Fibroblast of lung (primary cell): ENCODE measurements at regions not wholly inside any gene's neighbourhood (a gene's known extent, or its start where the extent isn't known, plus 50 kb on each side); places are given as distances from the start of the nearest gene placed in this dataset.

Source experiments
- DNase-seq, 2 donors: peaks; one replicate each; pipeline versions ENCODE4 v3.0.0 to v3.0.0-alpha.2; 2010; ENCODE audit warnings: low read depth in 2 of 2
- H2AFZ ChIP-seq: 2 replicates; pipeline ENCODE4 v1.5.1; 2012; ENCODE audit warnings: low read length, control low read depth, inconsistent platforms
- H3K27ac ChIP-seq: 2 replicates; pipeline ENCODE4 v1.5.1; 2011; ENCODE audit warnings: low read length, control low read depth; ENCODE audit not compliant: insufficient read depth
- H3K27me3 ChIP-seq: 2 replicates; pipeline ENCODE4 v1.5.1; 2011; ENCODE audit warnings: mild to moderate bottlenecking, low read length; ENCODE audit not compliant: control insufficient read depth, insufficient read depth
- H3K36me3 ChIP-seq: 2 replicates; pipeline ENCODE4 v1.5.1; 2011; ENCODE audit warnings: low read length; ENCODE audit not compliant: control insufficient read depth, insufficient read depth
- H3K4me1 ChIP-seq: 2 replicates; pipeline ENCODE4 v1.5.1; 2011; ENCODE audit warnings: low read length; ENCODE audit not compliant: control insufficient read depth, insufficient read depth; ENCODE audit errors: extremely low read depth
- H3K4me2 ChIP-seq: 2 replicates; pipeline ENCODE4 v1.5.1; 2011; ENCODE audit warnings: low read length, control low read depth; ENCODE audit not compliant: insufficient read depth; ENCODE audit errors: extremely low read depth
- H3K4me3 ChIP-seq, 4 experiments: fragments of 200-600 bp in 1 of 4; sonication (generic) in 1 of 4; replicated peaks in 1 of 4; 2 replicates each; pipeline ENCODE4 v1.5.1; 2011 to 2016; ENCODE audit warnings: low read length in 4 of 4, low read depth in 3 of 4, mild to moderate bottlenecking in 3 of 4, control low read depth in 2 of 4, inconsistent platforms in 1 of 4, mixed read lengths in 1 of 4; ENCODE audit not compliant: insufficient read depth in 1 of 4; ENCODE audit errors: control extremely low read depth in 1 of 4
- H3K79me2 ChIP-seq: 2 replicates; pipeline ENCODE4 v1.5.1; 2012; ENCODE audit warnings: mild to moderate bottlenecking, low read length, inconsistent platforms; ENCODE audit not compliant: control insufficient read depth, insufficient read depth
- H3K9ac ChIP-seq: 2 replicates; pipeline ENCODE4 v1.5.1; 2011; ENCODE audit warnings: mild to moderate bottlenecking, low read length, control low read depth; ENCODE audit not compliant: insufficient read depth
- H3K9me3 ChIP-seq: 2 replicates; pipeline ENCODE4 v1.5.1; 2012; ENCODE audit warnings: low read depth, low read length; ENCODE audit not compliant: control insufficient read depth, insufficient read depth
- H4K20me1 ChIP-seq: 2 replicates; pipeline ENCODE4 v1.5.1; 2011; ENCODE audit warnings: low read length; ENCODE audit not compliant: control insufficient read depth, insufficient read depth; ENCODE audit errors: extremely low read depth
- EZH2 ChIP-seq: IDR thresholded peaks from 2 replicates; pipeline ENCODE4 v1.5.1; 2012; ENCODE audit warnings: low read length, control low read depth, mild to moderate bottlenecking; ENCODE audit errors: missing control alignments
- TF ChIP-seq, protein P1 (sequence below), 2 donors: IDR thresholded peaks in 1 of 2; conservative IDR thresholded peaks in 1 of 2; 1 replicate in 1 of 2; 2 replicates in 1 of 2; pipeline ENCODE4 v1.5.1; 2011 to 2012; ENCODE audit warnings: low read length in 2 of 2, control low read depth in 1 of 2, inconsistent platforms in 1 of 2, low read depth in 1 of 2, mild to moderate bottlenecking in 1 of 2

DNA sequence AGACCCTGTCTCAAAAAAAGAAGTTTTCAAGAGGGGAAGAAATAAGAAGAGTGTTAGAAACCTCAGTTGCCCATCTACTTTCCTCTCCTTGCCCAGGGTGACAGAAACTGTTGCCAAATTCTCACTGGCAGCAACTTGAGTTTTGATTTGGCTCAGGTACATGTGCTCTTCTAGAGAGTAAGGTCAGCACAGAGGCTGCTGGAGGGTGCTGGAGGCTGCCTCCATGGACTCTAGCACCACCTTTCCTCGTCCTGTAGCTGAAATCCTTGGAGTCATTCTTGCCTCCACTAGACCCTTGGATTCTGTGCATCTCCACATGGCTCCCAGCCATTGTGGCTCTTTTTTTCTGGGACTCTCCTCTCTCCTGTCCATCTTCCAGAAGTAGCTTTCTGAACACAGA, 149.1 kb downstream of the TM9SF2 start:
- Histone ChIP-seq H4K20me1 (no peaks in the 10 kb centered on the region), H3K9me3 (no peaks in the 10 kb centered on the region), H3K9ac (no peak overlapping the region), H3K79me2 (no peaks in the 10 kb centered on the region), H3K4me2 (no peak overlapping the region), H3K27ac (no peak overlapping the region), H3K4me3 (no peak overlapping the region), H3K36me3 (no peaks in the 10 kb centered on the region), H3K27me3 (no peaks in the 10 kb centered on the region), H2AFZ (no peak overlapping the region), H3K4me1 (no peaks in the 10 kb centered on the region)
- no peak for DNase-seq
- TF ChIP-seq, protein P1, sequence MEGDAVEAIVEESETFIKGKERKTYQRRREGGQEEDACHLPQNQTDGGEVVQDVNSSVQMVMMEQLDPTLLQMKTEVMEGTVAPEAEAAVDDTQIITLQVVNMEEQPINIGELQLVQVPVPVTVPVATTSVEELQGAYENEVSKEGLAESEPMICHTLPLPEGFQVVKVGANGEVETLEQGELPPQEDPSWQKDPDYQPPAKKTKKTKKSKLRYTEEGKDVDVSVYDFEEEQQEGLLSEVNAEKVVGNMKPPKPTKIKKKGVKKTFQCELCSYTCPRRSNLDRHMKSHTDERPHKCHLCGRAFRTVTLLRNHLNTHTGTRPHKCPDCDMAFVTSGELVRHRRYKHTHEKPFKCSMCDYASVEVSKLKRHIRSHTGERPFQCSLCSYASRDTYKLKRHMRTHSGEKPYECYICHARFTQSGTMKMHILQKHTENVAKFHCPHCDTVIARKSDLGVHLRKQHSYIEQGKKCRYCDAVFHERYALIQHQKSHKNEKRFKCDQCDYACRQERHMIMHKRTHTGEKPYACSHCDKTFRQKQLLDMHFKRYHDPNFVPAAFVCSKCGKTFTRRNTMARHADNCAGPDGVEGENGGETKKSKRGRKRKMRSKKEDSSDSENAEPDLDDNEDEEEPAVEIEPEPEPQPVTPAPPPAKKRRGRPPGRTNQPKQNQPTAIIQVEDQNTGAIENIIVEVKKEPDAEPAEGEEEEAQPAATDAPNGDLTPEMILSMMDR (conservative IDR thresholded peaks at IDR 0.05 in 1 of 2, IDR thresholded peaks at IDR 0.05 in 1 of 2; ENCODE audit: low read depth in 1 of 2, low read length in 2 of 2), result no peak
- no peak for TF ChIP-seq EZH2

DNA sequence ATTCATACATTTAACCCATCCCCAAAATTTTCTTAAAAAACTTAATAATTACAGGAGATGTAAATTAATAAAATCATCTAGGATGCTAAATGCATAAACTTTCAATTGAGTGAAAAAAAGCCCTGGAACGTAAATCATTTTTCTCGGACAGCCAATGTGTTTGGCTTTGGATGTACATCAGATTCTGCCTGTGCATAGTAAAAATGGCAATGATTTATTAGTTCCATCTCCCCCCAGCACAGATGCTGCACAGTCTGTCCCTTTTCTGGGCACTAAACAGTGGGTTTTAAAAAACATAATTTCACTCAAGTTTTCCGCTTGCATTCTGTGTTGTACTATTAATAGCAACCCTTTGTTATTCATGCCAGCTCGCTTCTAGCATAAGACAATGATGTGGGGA, 147.7 kb downstream of the TM9SF2 start:
- H4K20me1 ChIP-seq, result no peaks in the 10 kb centered on the region
- H3K4me2 ChIP-seq, result no peak overlapping the region
- DNase-seq, result no peak
- no peak overlapping the region for H3K27ac ChIP-seq
- no peak overlapping the region for H3K9ac ChIP-seq
- H3K36me3 ChIP-seq, result no peaks in the 10 kb centered on the region
- H3K9me3 ChIP-seq, result no peaks in the 10 kb centered on the region
- no peak for TF ChIP-seq EZH2
- TF ChIP-seq, protein P1 (conservative IDR thresholded peaks at IDR 0.05 in 1 of 2, IDR thresholded peaks at IDR 0.05 in 1 of 2; ENCODE audit: low read depth in 1 of 2, low read length in 2 of 2), result no peak
- H3K4me3 ChIP-seq, result no peak overlapping the region
- H3K27me3 ChIP-seq, result no peaks in the 10 kb centered on the region
- no peak overlapping the region for H2AFZ ChIP-seq
- no peaks in the 10 kb centered on the region for H3K79me2 ChIP-seq
- no peaks in the 10 kb centered on the region for H3K4me1 ChIP-seq

DNA sequence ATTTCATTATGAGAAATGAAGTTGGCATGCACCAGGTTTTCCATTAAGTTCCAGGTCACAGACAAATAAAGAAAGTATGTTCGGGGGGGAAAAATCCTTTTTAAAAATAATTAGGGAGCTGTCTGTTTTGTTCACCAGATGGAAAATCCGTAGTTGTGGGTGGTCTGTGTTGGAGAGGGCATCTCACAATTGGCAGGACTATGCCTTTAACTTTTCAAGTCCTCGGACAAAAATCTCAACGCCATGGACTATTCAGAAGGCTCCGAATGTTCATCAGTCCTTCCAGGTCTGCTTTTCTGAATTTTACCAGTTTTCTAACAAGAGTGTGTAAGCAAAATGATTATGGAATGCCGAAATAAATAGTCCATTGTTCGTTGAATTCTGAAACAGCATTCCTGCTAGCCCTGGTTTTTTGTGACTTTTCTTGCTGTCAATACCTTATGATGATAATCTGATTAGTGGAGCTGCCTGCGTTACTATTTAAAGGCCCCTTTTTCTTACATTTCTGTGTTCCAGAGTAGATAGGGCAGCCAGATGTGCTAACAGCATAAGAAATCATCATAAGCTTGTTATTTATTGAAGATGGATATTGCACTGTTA, 146.9 kb downstream of the TM9SF2 start:
- no peak overlapping the region for H3K4me2 ChIP-seq
- no peaks in the 10 kb centered on the region for H3K4me1 ChIP-seq
- H3K4me3 ChIP-seq, result no peak overlapping the region
- H3K27me3 ChIP-seq, result no peaks in the 10 kb centered on the region
- no peaks in the 10 kb centered on the region for H3K36me3 ChIP-seq
- H4K20me1 ChIP-seq, result no peaks in the 10 kb centered on the region
- DNase-seq, result no peak
- no peak overlapping the region for H3K27ac ChIP-seq
- H2AFZ ChIP-seq, result no peak overlapping the region
- H3K9me3 ChIP-seq, result no peaks in the 10 kb centered on the region
- no peak overlapping the region for H3K9ac ChIP-seq
- TF ChIP-seq, protein P1 (conservative IDR thresholded peaks at IDR 0.05 in 1 of 2, IDR thresholded peaks at IDR 0.05 in 1 of 2; ENCODE audit: low read depth in 1 of 2, low read length in 2 of 2), result no peak
- TF ChIP-seq EZH2, result no peak
- no peaks in the 10 kb centered on the region for H3K79me2 ChIP-seq
